ENCODE measurements at regions not wholly inside any gene's neighbourhood (a gene's known extent, or its start where the extent isn't known, plus 50 kb on each side); places are given as distances from the start of the nearest gene placed in this dataset.

DNA sequence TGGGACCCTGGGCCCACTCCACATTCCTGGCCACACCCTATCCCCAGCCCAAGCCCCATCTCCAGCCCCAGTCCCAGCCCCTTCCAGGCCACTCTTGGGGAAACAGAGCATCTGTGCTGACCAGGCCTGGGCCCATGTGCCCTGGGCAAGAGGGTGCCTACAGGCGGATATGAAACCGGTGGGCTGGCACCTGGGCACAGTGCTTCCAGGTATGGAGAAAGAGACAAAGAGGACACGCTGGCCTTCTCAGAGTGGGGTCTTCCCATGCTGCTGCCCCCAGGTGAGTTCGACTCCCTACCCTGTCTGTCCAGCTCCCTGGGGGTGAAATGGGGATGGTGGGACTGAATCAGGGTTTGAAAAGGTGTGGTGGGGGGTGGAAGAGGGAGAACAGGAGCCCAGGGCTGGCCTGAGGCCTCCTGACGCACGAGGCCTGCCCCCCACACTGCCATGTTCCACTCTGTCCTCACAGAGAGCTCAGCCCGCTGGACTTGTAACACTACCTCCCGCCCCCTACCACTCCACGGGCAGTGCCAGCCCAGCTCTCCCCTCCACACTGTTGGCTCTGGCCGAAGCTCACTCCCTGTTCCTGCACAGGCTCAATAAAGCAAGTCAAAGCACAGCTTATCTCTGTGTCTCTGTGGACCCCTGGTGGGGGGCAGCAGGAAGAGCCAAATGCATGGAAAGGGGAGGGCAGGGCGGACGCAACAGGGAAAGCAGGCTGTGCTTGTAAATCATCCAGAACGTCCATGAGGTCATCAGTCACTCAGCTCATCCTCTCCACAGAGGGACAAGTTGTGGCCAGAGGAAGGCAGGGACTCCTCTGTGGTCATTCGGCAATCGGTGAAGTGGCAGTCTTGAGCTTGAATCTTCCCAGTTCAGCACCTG is 71.1 kb upstream of the TMEM97 start:
- H3K9me3 ChIP-seq: no peaks in the 10 kb centered on the region
- DNase-seq (no peak), ATAC-seq (no peak)
- no peak overlapping the region for H3K4me3 ChIP-seq
- no peak for TF ChIP-seq CTCF (IDR thresholded peaks at IDR 0.05)
- no peaks in the 10 kb centered on the region for H3K36me3 ChIP-seq (ENCODE audit: low read depth)
- intact Hi-C loops (cut with DNase I, micrococcal nuclease): no loop called here
- H3K4me1 ChIP-seq (ENCODE audit: low read depth): peaks cover 2% of the 10 kb centered on the region

GRCh38 chr17:28249706-28250105 is 69.3 kb upstream of the TMEM97 start:
- Histone ChIP-seq H3K4me3 (no peak overlapping the region), H3K36me3 (ENCODE audit: low read depth) (no peaks in the 10 kb centered on the region), H3K4me1 (ENCODE audit: low read depth) (peaks cover 2% of the 10 kb centered on the region), H3K9me3 (no peaks in the 10 kb centered on the region)
- ATAC-seq (no peak), DNase-seq (no peak)
- intact Hi-C loops (cut with DNase I, micrococcal nuclease): no loop called here
- no peak for TF ChIP-seq CTCF (IDR thresholded peaks at IDR 0.05)

DNA sequence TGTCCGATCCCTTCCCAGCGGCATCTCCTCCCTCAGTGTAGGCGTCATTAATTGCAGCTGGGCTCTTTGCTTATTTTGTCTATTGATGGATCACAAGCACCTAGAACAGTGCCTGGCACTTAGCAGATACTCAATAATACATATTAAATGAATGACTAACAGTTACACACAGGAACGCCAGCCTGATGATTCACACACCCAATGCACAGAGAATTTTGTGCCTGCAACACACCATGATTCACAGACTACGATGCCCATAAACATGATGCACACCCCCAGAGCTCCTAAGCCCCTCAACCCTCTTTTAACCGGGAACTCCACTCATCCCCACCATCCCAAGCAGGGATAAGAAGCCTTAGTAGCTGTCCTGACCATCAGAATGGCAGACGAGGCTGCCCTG is 66.6 kb upstream of the TMEM97 start:
- no peak for TF ChIP-seq CTCF (IDR thresholded peaks at IDR 0.05)
- no peaks in the 10 kb centered on the region for H3K9me3 ChIP-seq
- H3K4me3 ChIP-seq: no peak overlapping the region
- ATAC-seq: no peak
- H3K4me1 ChIP-seq (ENCODE audit: low read depth): peaks cover 2% of the 10 kb centered on the region
- intact Hi-C loops (cut with DNase I, micrococcal nuclease): no loop called here
- no peaks in the 10 kb centered on the region for H3K36me3 ChIP-seq (ENCODE audit: low read depth)
- DNase-seq: no peak

DNA sequence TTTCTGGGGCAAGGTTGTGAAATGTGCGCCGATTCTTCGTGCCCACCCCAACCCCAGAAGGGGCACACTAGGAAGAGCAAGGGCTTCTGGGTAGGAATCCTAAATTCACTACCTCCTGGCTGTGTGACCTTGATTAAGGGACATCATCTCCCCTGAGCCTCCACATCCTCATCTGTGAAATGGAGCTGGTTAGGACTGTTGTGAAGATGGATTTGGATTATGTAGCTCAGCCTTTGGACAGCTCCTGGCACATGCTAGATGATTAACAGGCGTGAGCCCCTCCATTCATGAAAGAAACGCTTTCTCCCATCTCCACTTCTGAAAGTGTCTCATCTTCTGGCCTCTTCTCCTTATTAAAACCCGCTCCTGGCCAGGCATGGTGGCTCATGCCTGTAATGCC is 65.3 kb upstream of the TMEM97 start:
- DNase-seq: no peak
- H3K4me1 ChIP-seq (ENCODE audit: low read depth): peaks cover 2% of the 10 kb centered on the region
- no peak for ATAC-seq
- intact Hi-C loops (cut with DNase I, micrococcal nuclease): no loop called here
- H3K4me3 ChIP-seq: no peak overlapping the region
- no peaks in the 10 kb centered on the region for H3K36me3 ChIP-seq (ENCODE audit: low read depth)
- H3K9me3 ChIP-seq: no peaks in the 10 kb centered on the region
- no peak for TF ChIP-seq CTCF (IDR thresholded peaks at IDR 0.05)

DNA sequence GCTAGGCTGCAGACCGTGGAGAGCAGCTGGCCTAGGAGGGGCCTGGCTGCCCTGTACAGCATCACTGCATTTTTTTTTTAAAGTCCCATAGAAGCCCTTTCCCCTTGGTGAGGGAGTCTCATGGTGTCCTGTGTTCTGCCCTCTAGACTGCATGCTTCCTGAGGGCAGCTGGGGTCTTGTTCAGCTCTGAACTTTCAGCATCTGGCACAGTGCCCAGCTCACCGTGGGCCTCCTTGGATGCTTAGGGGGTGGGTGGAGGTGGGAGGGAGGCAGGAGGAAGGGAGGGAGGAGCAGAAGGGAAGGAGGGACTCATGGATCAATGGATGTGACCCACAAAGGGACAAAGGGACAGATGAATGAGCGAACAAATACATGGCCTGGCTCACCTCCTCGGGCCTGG is 63.4 kb upstream of the TMEM97 start:
- Histone ChIP-seq H3K36me3 (ENCODE audit: low read depth) (no peaks in the 10 kb centered on the region), H3K9me3 (no peaks in the 10 kb centered on the region), H3K4me1 (ENCODE audit: low read depth) (peaks cover 2% of the 10 kb centered on the region), H3K4me3 (no peak overlapping the region)
- intact Hi-C loops (cut with DNase I, micrococcal nuclease): no loop called here
- no peak for DNase-seq
- no peak for ATAC-seq
- no peak for TF ChIP-seq CTCF (IDR thresholded peaks at IDR 0.05)

Data from mucosa of descending colon (tissue), 3 donors.